Hematopoietic multipotent progenitor cell treated with erythropoietin and hydrocortisone succinate and interleukin-3 and kit ligand, for 17 days (in vitro differentiated cells): ENCODE measurements at regions not wholly inside any gene's neighbourhood (a gene's known extent, or its start where the extent isn't known, plus 50 kb on each side); places are given as distances from the start of the nearest gene placed in this dataset.
"Not testable (repeated sequence)": the region's sequence is repeated elsewhere in the genome, so short reads cannot be mapped to it uniquely, and the experiment has no call there.

Source experiments
- DNase-seq: peaks from one replicate; pipeline ENCODE4 v3.0.0-alpha.2; 2015; ENCODE audit warnings: low spot score

GRCh38 chr11:127950162-127950561 is 637.2 kb downstream of the ETS1 start:
- no peak for DNase-seq

GRCh38 chr11:127943763-127944162 is 643.6 kb downstream of the ETS1 start:
- DNase-seq = no peak

- no peak for DNase-seq
These were observed 644.2 kb downstream of the ETS1 start for GRCh38 chr11:127943152-127943551.

GRCh38 chr11:127941554-127941953 is 645.8 kb downstream of the ETS1 start:
- DNase-seq = not testable (repeated sequence)

- no peak for DNase-seq
These were observed 648.4 kb downstream of the ETS1 start for GRCh38 chr11:127939000-127939399.

- no peak for DNase-seq
These were observed 652.3 kb downstream of the ETS1 start for GRCh38 chr11:127935081-127935480.

GRCh38 chr11:127933961-127934360 is 653.4 kb downstream of the ETS1 start:
- DNase-seq = not testable (repeated sequence)

- no peak for DNase-seq
These were observed 655.6 kb downstream of the ETS1 start for GRCh38 chr11:127931803-127932202.

GRCh38 chr11:127926721-127927120 is 660.6 kb downstream of the ETS1 start:
- DNase-seq = no peak

- no peak for DNase-seq
These were observed 661.9 kb downstream of the ETS1 start for GRCh38 chr11:127925475-127925874.

GRCh38 chr11:127919206-127920000 is 668.0 kb downstream of the ETS1 start:
- no peak for DNase-seq

- no peak for DNase-seq
These were observed 685.0 kb downstream of the ETS1 start for GRCh38 chr11:127902382-127902781.

- no peak for DNase-seq
These were observed 688.7 kb downstream of the ETS1 start for GRCh38 chr11:127898422-127899365.

GRCh38 chr11:127895776-127896175 is 691.6 kb downstream of the ETS1 start:
- DNase-seq = no peak

- DNase-seq = no peak
These were observed 693.0 kb downstream of the ETS1 start for GRCh38 chr11:127894316-127894715.

- no peak for DNase-seq
These were observed 697.2 kb downstream of the ETS1 start for GRCh38 chr11:127890030-127890615.

- DNase-seq = no peak
These were observed 699.0 kb downstream of the ETS1 start for GRCh38 chr11:127888386-127888785.

GRCh38 chr11:127875131-127875530 is 712.2 kb downstream of the ETS1 start:
- DNase-seq = no peak

GRCh38 chr11:127873478-127873877 is 713.9 kb downstream of the ETS1 start:
- DNase-seq = no peak

- DNase-seq = no peak
These were observed 721.2 kb downstream of the ETS1 start for GRCh38 chr11:127866109-127866508.

GRCh38 chr11:127864861-127865260 is 722.5 kb downstream of the ETS1 start:
- no peak for DNase-seq

- DNase-seq = no peak
These were observed 725.0 kb downstream of the ETS1 start for GRCh38 chr11:127862406-127862805.

- no peak for DNase-seq
These were observed 727.4 kb downstream of the ETS1 start for GRCh38 chr11:127859941-127860354.
